HEK293 (cell line): ENCODE measurements at regions not wholly inside any gene's neighbourhood (a gene's known extent, or its start where the extent isn't known, plus 50 kb on each side); places are given as distances from the start of the nearest gene placed in this dataset.

Experiments used
- CTCF ChIA-PET: fragments of 350-600 bp; formaldehyde crosslinking; extraction: SDS; loops from one replicate; lab custom pipeline; 2021; ENCODE audit warnings: antibody characterized with exemption; lab: Yijun Ruan, JAX
- POLR2A ChIA-PET: fragments of 300-600 bp; formaldehyde crosslinking; extraction: SDS; loops from one replicate; lab custom pipeline; 2020; ENCODE audit warnings: antibody characterized with exemption, inconsistent platforms; lab: Yijun Ruan, JAX
- H3K27ac ChIP-seq: fragments of 200-500 bp; sonication (Bioruptor generic); 2 replicates; pipeline ENCODE4 v1.5.1; 2014; ENCODE audit warnings: low read depth, low read length, control low read depth, inconsistent platforms; ENCODE audit errors: extremely low read depth
- H3K36me3 ChIP-seq, 2 experiments: fragments of 200-500 bp in 1 of 2; sonication (Bioruptor generic) in 1 of 2; 1 replicate in 1 of 2; 2 replicates in 1 of 2; pipeline ENCODE4 v1.5.1; 2014 to 2017; ENCODE audit warnings: inconsistent platforms in 2 of 2, low read length in 2 of 2; ENCODE audit not compliant: control insufficient read depth in 2 of 2, insufficient read depth in 1 of 2
- H3K4me1 ChIP-seq: fragments of 200-500 bp; sonication (Bioruptor generic); 2 replicates; pipeline ENCODE4 v1.5.1; 2014; ENCODE audit warnings: mild to moderate bottlenecking, low read length, inconsistent platforms; ENCODE audit not compliant: control insufficient read depth, insufficient read depth
- H3K4me3 ChIP-seq: 2 replicates; pipeline ENCODE4 v1.5.1; 2011; ENCODE audit warnings: low read depth, mild to moderate bottlenecking, control low read depth, low read length, moderate library complexity
- H3K9me3 ChIP-seq: fragments of 200-500 bp; sonication (Bioruptor generic); 2 replicates; pipeline ENCODE4 v1.5.1; 2014; ENCODE audit warnings: low read depth, low read length, inconsistent platforms; ENCODE audit not compliant: control insufficient read depth, insufficient read depth
- GFI1B ChIP-seq: fragments of 450-650 bp; formaldehyde crosslinking; IDR thresholded peaks from 2 replicates; pipeline ENCODE4 v1.5.1; 2016; ENCODE audit warnings: missing biosample characterization, missing genetic modification characterization
- HOXA7 ChIP-seq: sonication (generic); formaldehyde crosslinking; IDR thresholded peaks from 2 replicates; pipeline ENCODE4 v1.8.1; 2022; ENCODE audit warnings: missing genetic modification reagents, borderline replicate concordance
- HOXC10 ChIP-seq: sonication (generic); formaldehyde crosslinking; IDR thresholded peaks from 2 replicates; pipeline ENCODE4 v1.8.1; 2023; ENCODE audit warnings: mild to moderate bottlenecking, missing genetic modification reagents
- KLF7 ChIP-seq: fragments of 450-650 bp; formaldehyde crosslinking; IDR thresholded peaks from 2 replicates; pipeline ENCODE4 v1.5.1; 2016; ENCODE audit warnings: missing biosample characterization, missing genetic modification characterization, borderline replicate concordance
- MYNN ChIP-seq: fragments of 450-650 bp; formaldehyde crosslinking; IDR thresholded peaks from 2 replicates; pipeline ENCODE4 v1.5.1; 2016; ENCODE audit warnings: missing biosample characterization, missing genetic modification characterization, borderline replicate concordance
- REPIN1 ChIP-seq: fragments of 450-650 bp; formaldehyde crosslinking; IDR thresholded peaks from 2 replicates; pipeline ENCODE4 v1.5.1; 2017; ENCODE audit warnings: missing biosample characterization, missing genetic modification characterization, low read depth
- YY1 ChIP-seq: fragments of 450-650 bp; formaldehyde crosslinking; IDR thresholded peaks from 2 replicates; pipeline ENCODE4 v1.5.1; 2018; ENCODE audit warnings: missing biosample characterization, missing genetic modification characterization
- ZBTB1 ChIP-seq: fragments of 450-650 bp; formaldehyde crosslinking; IDR thresholded peaks from 2 replicates; pipeline ENCODE4 v1.5.1; 2016; ENCODE audit warnings: missing biosample characterization, missing genetic modification characterization
- ZBTB20 ChIP-seq: fragments of 450-650 bp; formaldehyde crosslinking; IDR thresholded peaks from 2 replicates; pipeline ENCODE4 v1.5.1; 2016; ENCODE audit warnings: missing biosample characterization, missing genetic modification characterization
- ZFP41 ChIP-seq: fragments of 450-650 bp; formaldehyde crosslinking; IDR thresholded peaks from 2 replicates; pipeline ENCODE4 v1.5.1; 2016; ENCODE audit warnings: missing biosample characterization, missing genetic modification characterization, borderline replicate concordance
- ZNF121 ChIP-seq: fragments of 450-650 bp; formaldehyde crosslinking; IDR thresholded peaks from 2 replicates; pipeline ENCODE4 v1.5.1; 2016; ENCODE audit warnings: missing biosample characterization, missing genetic modification characterization
- ZNF2 ChIP-seq: fragments of 450-650 bp; formaldehyde crosslinking; IDR thresholded peaks from 2 replicates; pipeline ENCODE4 v1.5.1; 2016; ENCODE audit warnings: missing biosample characterization, missing genetic modification characterization
- ZNF24 ChIP-seq: fragments of 450-650 bp; formaldehyde crosslinking; IDR thresholded peaks from 2 replicates; pipeline ENCODE4 v1.5.1; 2016; ENCODE audit warnings: missing biosample characterization, missing genetic modification characterization
- ZNF280D ChIP-seq: fragments of 450-650 bp; formaldehyde crosslinking; IDR thresholded peaks from 2 replicates; pipeline ENCODE4 v1.5.1; 2016; ENCODE audit warnings: missing biosample characterization, missing genetic modification characterization
- ZNF391 ChIP-seq: fragments of 450-650 bp; formaldehyde crosslinking; IDR thresholded peaks from 2 replicates; pipeline ENCODE4 v1.5.1; 2016; ENCODE audit warnings: low read depth, missing biosample characterization, missing genetic modification characterization, borderline replicate concordance
- ZNF394 ChIP-seq: fragments of 450-650 bp; formaldehyde crosslinking; IDR thresholded peaks from 2 replicates; pipeline ENCODE4 v1.5.1; 2016; ENCODE audit warnings: missing biosample characterization, missing genetic modification characterization, mild to moderate bottlenecking, moderate library complexity, borderline replicate concordance
- ZNF416 ChIP-seq: fragments of 450-650 bp; formaldehyde crosslinking; IDR thresholded peaks from 2 replicates; pipeline ENCODE4 v1.5.1; 2016; ENCODE audit warnings: missing biosample characterization, missing genetic modification characterization
- ZNF549 ChIP-seq: fragments of 450-650 bp; IDR thresholded peaks from 2 replicates; pipeline ENCODE4 v1.5.1; 2018; ENCODE audit warnings: missing biosample characterization, missing genetic modification characterization, mild to moderate bottlenecking, inconsistent platforms, moderate library complexity
- ZNF571 ChIP-seq: fragments of 450-650 bp; formaldehyde crosslinking; IDR thresholded peaks from 2 replicates; pipeline ENCODE4 v1.5.0; 2017; ENCODE audit warnings: missing biosample characterization, missing genetic modification characterization
- ZNF596 ChIP-seq: fragments of 450-650 bp; IDR thresholded peaks from 2 replicates; pipeline ENCODE4 v1.5.0; 2018; ENCODE audit warnings: missing biosample characterization, mild to moderate bottlenecking, missing genetic modification characterization, moderate library complexity
- ZNF600 ChIP-seq: fragments of 450-650 bp; formaldehyde crosslinking; IDR thresholded peaks from 2 replicates; pipeline ENCODE4 v1.5.1; 2016; ENCODE audit warnings: missing biosample characterization, missing genetic modification characterization
- ZNF624 ChIP-seq: fragments of 450-650 bp; formaldehyde crosslinking; IDR thresholded peaks from 2 replicates; pipeline ENCODE4 v1.5.1; 2017; ENCODE audit warnings: missing biosample characterization, missing genetic modification characterization
- ZNF76 ChIP-seq: fragments of 450-650 bp; formaldehyde crosslinking; IDR thresholded peaks from 2 replicates; pipeline ENCODE4; 2016; ENCODE audit warnings: low read depth, missing biosample characterization, missing genetic modification characterization, borderline replicate concordance
- ZSCAN30 ChIP-seq: fragments of 450-650 bp; IDR thresholded peaks from 2 replicates; pipeline ENCODE4 v1.5.1; 2018; ENCODE audit warnings: missing biosample characterization, mild to moderate bottlenecking, missing genetic modification characterization, moderate library complexity
- TF ChIP-seq, protein P1 (sequence below): fragments of 450-650 bp; formaldehyde crosslinking; conservative IDR thresholded peaks from 2 replicates; pipeline ENCODE4 v1.5.1; 2016; ENCODE audit warnings: low read depth, missing biosample characterization, missing genetic modification characterization
- TF ChIP-seq, protein P2 (sequence below): fragments of 450-650 bp; formaldehyde crosslinking; IDR thresholded peaks from 2 replicates; pipeline ENCODE4 v1.5.1; 2016; ENCODE audit warnings: missing biosample characterization, missing genetic modification characterization, low read depth
- TF ChIP-seq, protein P3 (sequence below): fragments of 450-650 bp; formaldehyde crosslinking; IDR thresholded peaks from 2 replicates; pipeline ENCODE4 v1.5.1; 2017; ENCODE audit warnings: missing biosample characterization, missing genetic modification characterization

GRCh38 chr22:34293324-34293723, 373.0 kb upstream of the LARGE1 start:
- TF ChIP-seq ZBTB20: no peak
- TF ChIP-seq ZNF600 (tag by site-specific recombination): no peak
- no peak for TF ChIP-seq YY1 (tag by site-specific recombination)
- TF ChIP-seq, protein P1, sequence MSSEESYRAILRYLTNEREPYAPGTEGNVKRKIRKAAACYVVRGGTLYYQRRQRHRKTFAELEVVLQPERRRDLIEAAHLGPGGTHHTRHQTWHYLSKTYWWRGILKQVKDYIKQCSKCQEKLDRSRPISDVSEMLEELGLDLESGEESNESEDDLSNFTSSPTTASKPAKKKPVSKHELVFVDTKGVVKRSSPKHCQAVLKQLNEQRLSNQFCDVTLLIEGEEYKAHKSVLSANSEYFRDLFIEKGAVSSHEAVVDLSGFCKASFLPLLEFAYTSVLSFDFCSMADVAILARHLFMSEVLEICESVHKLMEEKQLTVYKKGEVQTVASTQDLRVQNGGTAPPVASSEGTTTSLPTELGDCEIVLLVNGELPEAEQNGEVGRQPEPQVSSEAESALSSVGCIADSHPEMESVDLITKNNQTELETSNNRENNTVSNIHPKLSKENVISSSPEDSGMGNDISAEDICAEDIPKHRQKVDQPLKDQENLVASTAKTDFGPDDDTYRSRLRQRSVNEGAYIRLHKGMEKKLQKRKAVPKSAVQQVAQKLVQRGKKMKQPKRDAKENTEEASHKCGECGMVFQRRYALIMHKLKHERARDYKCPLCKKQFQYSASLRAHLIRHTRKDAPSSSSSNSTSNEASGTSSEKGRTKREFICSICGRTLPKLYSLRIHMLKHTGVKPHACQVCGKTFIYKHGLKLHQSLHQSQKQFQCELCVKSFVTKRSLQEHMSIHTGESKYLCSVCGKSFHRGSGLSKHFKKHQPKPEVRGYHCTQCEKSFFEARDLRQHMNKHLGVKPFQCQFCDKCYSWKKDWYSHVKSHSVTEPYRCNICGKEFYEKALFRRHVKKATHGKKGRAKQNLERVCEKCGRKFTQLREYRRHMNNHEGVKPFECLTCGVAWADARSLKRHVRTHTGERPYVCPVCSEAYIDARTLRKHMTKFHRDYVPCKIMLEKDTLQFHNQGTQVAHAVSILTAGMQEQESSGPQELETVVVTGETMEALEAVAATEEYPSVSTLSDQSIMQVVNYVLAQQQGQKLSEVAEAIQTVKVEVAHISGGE: no peak
- TF ChIP-seq KLF7 (tag by site-specific recombination): no peak
- no peak for TF ChIP-seq ZNF394 (tag by site-specific recombination)
- TF ChIP-seq ZNF596 (tag by site-specific recombination): no peak
- TF ChIP-seq ZNF76 (tag by site-specific recombination): no peak
- no peak for TF ChIP-seq MYNN (tag by site-specific recombination)
- TF ChIP-seq ZNF280D (tag by site-specific recombination): no peak
- no peak for TF ChIP-seq HOXC10 (CRISPR knock-in tag)
- TF ChIP-seq ZNF571 (tag by site-specific recombination): no peak
- no peak for TF ChIP-seq ZNF24 (tag by site-specific recombination)
- no peak for TF ChIP-seq GFI1B
- no peak for TF ChIP-seq ZFP41 (tag by site-specific recombination)
- no peak for TF ChIP-seq ZNF2 (tag by site-specific recombination)
- no peak for TF ChIP-seq ZNF121 (tag by site-specific recombination)
- no peak for TF ChIP-seq ZNF391 (tag by site-specific recombination)
- TF ChIP-seq, all 188 proteins: peak for 0
- Histone ChIP-seq H3K9me3 (no peaks in the 10 kb centered on the region), H3K4me3 (no peak overlapping the region), H3K36me3 (no peaks in the 10 kb centered on the region), H3K27ac (no peak overlapping the region), H3K4me1 (no peaks in the 10 kb centered on the region)
- CTCF ChIA-PET: interaction anchor here (0.9 kb wide), 1 partner anchor 9 kb away, joined by 4 read pairs; no protein-coding TSS in a partner anchor
- POLR2A ChIA-PET: no interaction called here

DNA sequence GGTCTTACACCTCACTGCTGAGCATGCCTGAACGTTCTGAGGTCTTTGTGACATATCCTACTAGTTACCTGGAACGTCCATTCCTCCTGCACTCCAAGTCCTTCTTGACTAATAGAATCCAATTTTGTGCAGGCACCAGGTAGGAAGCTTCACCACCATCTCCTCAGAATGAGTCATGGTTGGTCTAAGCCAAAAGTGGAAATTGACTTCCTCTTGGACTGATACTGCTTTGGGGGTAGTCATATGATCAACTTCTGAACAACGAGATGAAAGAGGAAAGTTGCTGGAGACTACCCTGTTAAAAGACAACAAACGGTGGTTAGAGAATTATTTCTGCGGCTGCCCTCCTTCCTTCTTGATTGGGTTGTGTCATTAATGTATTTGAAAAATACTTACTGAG, 374.2 kb upstream of the LARGE1 start:
- Histone ChIP-seq H3K27ac (no peak overlapping the region), H3K4me1 (no peaks in the 10 kb centered on the region), H3K36me3 (no peaks in the 10 kb centered on the region), H3K9me3 (no peaks in the 10 kb centered on the region), H3K4me3 (no peak overlapping the region)
- ChIA-PET CTCF (interaction anchor here (0.7 kb wide), 1 partner anchor 38 kb away, joined by 3 read pairs; no protein-coding TSS in a partner anchor), POLR2A (no interaction called here)
- no peak for TF ChIP-seq ZNF416
- TF ChIP-seq HOXA7 (CRISPR knock-in tag): no peak
- no peak for TF ChIP-seq ZSCAN30 (tag by site-specific recombination)
- TF ChIP-seq, protein P2, sequence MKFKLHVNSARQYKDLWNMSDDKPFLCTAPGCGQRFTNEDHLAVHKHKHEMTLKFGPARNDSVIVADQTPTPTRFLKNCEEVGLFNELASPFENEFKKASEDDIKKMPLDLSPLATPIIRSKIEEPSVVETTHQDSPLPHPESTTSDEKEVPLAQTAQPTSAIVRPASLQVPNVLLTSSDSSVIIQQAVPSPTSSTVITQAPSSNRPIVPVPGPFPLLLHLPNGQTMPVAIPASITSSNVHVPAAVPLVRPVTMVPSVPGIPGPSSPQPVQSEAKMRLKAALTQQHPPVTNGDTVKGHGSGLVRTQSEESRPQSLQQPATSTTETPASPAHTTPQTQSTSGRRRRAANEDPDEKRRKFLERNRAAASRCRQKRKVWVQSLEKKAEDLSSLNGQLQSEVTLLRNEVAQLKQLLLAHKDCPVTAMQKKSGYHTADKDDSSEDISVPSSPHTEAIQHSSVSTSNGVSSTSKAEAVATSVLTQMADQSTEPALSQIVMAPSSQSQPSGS (tag by site-specific recombination): no peak
- TF ChIP-seq, protein P3, sequence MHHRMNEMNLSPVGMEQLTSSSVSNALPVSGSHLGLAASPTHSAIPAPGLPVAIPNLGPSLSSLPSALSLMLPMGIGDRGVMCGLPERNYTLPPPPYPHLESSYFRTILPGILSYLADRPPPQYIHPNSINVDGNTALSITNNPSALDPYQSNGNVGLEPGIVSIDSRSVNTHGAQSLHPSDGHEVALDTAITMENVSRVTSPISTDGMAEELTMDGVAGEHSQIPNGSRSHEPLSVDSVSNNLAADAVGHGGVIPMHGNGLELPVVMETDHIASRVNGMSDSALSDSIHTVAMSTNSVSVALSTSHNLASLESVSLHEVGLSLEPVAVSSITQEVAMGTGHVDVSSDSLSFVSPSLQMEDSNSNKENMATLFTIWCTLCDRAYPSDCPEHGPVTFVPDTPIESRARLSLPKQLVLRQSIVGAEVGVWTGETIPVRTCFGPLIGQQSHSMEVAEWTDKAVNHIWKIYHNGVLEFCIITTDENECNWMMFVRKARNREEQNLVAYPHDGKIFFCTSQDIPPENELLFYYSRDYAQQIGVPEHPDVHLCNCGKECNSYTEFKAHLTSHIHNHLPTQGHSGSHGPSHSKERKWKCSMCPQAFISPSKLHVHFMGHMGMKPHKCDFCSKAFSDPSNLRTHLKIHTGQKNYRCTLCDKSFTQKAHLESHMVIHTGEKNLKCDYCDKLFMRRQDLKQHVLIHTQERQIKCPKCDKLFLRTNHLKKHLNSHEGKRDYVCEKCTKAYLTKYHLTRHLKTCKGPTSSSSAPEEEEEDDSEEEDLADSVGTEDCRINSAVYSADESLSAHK (tag by site-specific recombination): no peak
- no peak for TF ChIP-seq REPIN1 (tag by site-specific recombination)
- TF ChIP-seq ZNF624 (tag by site-specific recombination): no peak
- TF ChIP-seq ZNF549: no peak
- TF ChIP-seq ZBTB1: no peak
